Gastroesophageal sphincter (tissue), 4 donors: ENCODE measurements at regions not wholly inside any gene's neighbourhood (a gene's known extent, or its start where the extent isn't known, plus 50 kb on each side); places are given as distances from the start of the nearest gene placed in this dataset.
"Not testable (repeated sequence)": the region's sequence is repeated elsewhere in the genome, so short reads cannot be mapped to it uniquely, and the experiment has no call there.

ENCODE experiments used
- ATAC-seq: fragments of 150-250 bp; one replicate; pipeline ENCODE4 v1.9.1; 2016; ENCODE audit warnings: mild to moderate bottlenecking, moderate library complexity
- H3K27ac ChIP-seq, 4 donors: fragments of 200-600 bp; sonication (generic) in 3 of 4; 1 replicate in 3 of 4; 2 replicates in 1 of 4; pipeline ENCODE4 v1.5.1; 2016 to 2019
- H3K27me3 ChIP-seq: fragments of 200-600 bp; sonication (generic); one replicate; pipeline ENCODE4 v1.5.1; 2019
- H3K36me3 ChIP-seq, 2 donors: fragments of 200-600 bp; sonication (generic); one replicate each; pipeline ENCODE4 v1.5.1; 2019; ENCODE audit warnings: control low read depth in 1 of 2
- H3K4me1 ChIP-seq, 3 donors: fragments of 200-600 bp; sonication (generic); 1 replicate in 2 of 3; 2 replicates in 1 of 3; pipeline ENCODE4 v1.5.1; 2016 to 2019; ENCODE audit warnings: control low read depth in 2 of 3
- H3K4me3 ChIP-seq, 2 donors: fragments of 200-600 bp; sonication (generic); one replicate each; pipeline ENCODE4 v1.5.1; 2019; ENCODE audit warnings: mild to moderate bottlenecking in 1 of 2, moderate library complexity in 1 of 2
- H3K9me3 ChIP-seq, 3 donors: fragments of 200-600 bp; sonication (generic); one replicate each; pipeline ENCODE4 v1.5.1; 2017 to 2019; ENCODE audit warnings: control low read depth in 2 of 3
- CTCF ChIP-seq, 4 experiments: fragments of 200-600 bp in 2 of 4; fragments of 450-650 bp in 2 of 4; sonication (generic) in 1 of 4; IDR thresholded peaks; one replicate each; pipeline ENCODE4 v1.5.1; 2017 to 2019; ENCODE audit warnings: antibody characterized with exemption in 4 of 4, mild to moderate bottlenecking in 2 of 4, moderate library complexity in 2 of 4
- EP300 ChIP-seq: sonication (generic); formaldehyde crosslinking; IDR thresholded peaks from one replicate; pipeline ENCODE4 v1.6.1; 2017; ENCODE audit warnings: antibody characterized with exemption, mild to moderate bottlenecking
- POLR2A ChIP-seq, 2 donors: fragments of 450-650 bp; IDR thresholded peaks; one replicate each; pipeline ENCODE4 v1.6.1; 2017; ENCODE audit warnings: antibody characterized with exemption in 2 of 2, mild to moderate bottlenecking in 2 of 2, moderate library complexity in 1 of 2
- POLR2AphosphoS5 ChIP-seq: sonication (generic); formaldehyde crosslinking; IDR thresholded peaks from one replicate; pipeline ENCODE4 v1.6.1; 2017; ENCODE audit warnings: antibody characterized with exemption
- WGBS, 2 donors: methylation state at CpG; one replicate each; pipeline ENCODE4 v1.1.5; 2018; ENCODE audit warnings: low coverage in 1 of 2; 5-methylcytosine and 5-hydroxymethylcytosine counted together

GRCh38 chr5:43839218-43839617 is 236.2 kb downstream of the NNT start:
- H3K4me3 ChIP-seq = no peak overlapping the region
- no peak overlapping the region for H3K27ac ChIP-seq
- no peak for ATAC-seq
- no peaks in the 10 kb centered on the region for H3K36me3 ChIP-seq
- no peaks in the 10 kb centered on the region for H3K4me1 ChIP-seq
- H3K27me3 ChIP-seq = no peaks in the 10 kb centered on the region
- TF ChIP-seq CTCF (IDR thresholded peaks at IDR 0.05) = no peak
- TF ChIP-seq POLR2A (IDR thresholded peaks at IDR 0.05) = no peak
- no peak for TF ChIP-seq EP300
- TF ChIP-seq POLR2AphosphoS5 = no peak
- no peaks in the 10 kb centered on the region for H3K9me3 ChIP-seq

- ATAC-seq = no peak
These were observed 235.0 kb downstream of the NNT start for GRCh38 chr5:43837996-43838395.

GRCh38 chr5:43837091-43837490 is 234.1 kb downstream of the NNT start:
- no peaks in the 10 kb centered on the region for H3K4me1 ChIP-seq
- WGBS, 2 donors = 71 to 94% methylated on average over 2 of the region's 2 CpGs
- no peak for ATAC-seq

More at GRCh38 chr5:43837996-43838395, 235.0 kb downstream of the NNT start:
- H3K27ac ChIP-seq = no peak overlapping the region
- no peaks in the 10 kb centered on the region for H3K36me3 ChIP-seq
- no peaks in the 10 kb centered on the region for H3K27me3 ChIP-seq
- WGBS, 2 donors = 69 to 92% methylated on average over 1 of the region's 1 CpG
- no peak overlapping the region for H3K4me3 ChIP-seq
- no peaks in the 10 kb centered on the region for H3K4me1 ChIP-seq
- no peaks in the 10 kb centered on the region for H3K9me3 ChIP-seq
- TF ChIP-seq POLR2AphosphoS5 = no peak
- no peak for TF ChIP-seq EP300
- no peak for TF ChIP-seq POLR2A (IDR thresholded peaks at IDR 0.05)
- no peak for TF ChIP-seq CTCF (IDR thresholded peaks at IDR 0.05)

GRCh38 chr5:43833961-43834360 is 231.0 kb downstream of the NNT start:
- H3K4me3 ChIP-seq = no peak overlapping the region
- TF ChIP-seq POLR2AphosphoS5 = no peak
- TF ChIP-seq EP300 = no peak
- TF ChIP-seq CTCF (IDR thresholded peaks at IDR 0.05) = no peak
- TF ChIP-seq POLR2A (IDR thresholded peaks at IDR 0.05) = no peak
- H3K27ac ChIP-seq = no peak overlapping the region
- 46% methylated on average over 1 of the region's 1 CpG; no CpG with 5 or more reads in 1 of the 2 donors for WGBS, 2 donors
- H3K4me1 ChIP-seq = no peaks in the 10 kb centered on the region
- no peak for ATAC-seq
- H3K36me3 ChIP-seq = no peaks in the 10 kb centered on the region
- H3K9me3 ChIP-seq = peaks cover 0 to 4% (median 0%) of the 10 kb centered on the region in 3 donors
- no peaks in the 10 kb centered on the region for H3K27me3 ChIP-seq

More at GRCh38 chr5:43837091-43837490, 234.1 kb downstream of the NNT start:
- H3K4me3 ChIP-seq = no peak overlapping the region
- no peak overlapping the region for H3K27ac ChIP-seq
- no peaks in the 10 kb centered on the region for H3K27me3 ChIP-seq
- no peaks in the 10 kb centered on the region for H3K36me3 ChIP-seq
- H3K9me3 ChIP-seq = no peaks in the 10 kb centered on the region
- TF ChIP-seq CTCF (IDR thresholded peaks at IDR 0.05) (no peak), EP300 (no peak), POLR2A (IDR thresholded peaks at IDR 0.05) (no peak), POLR2AphosphoS5 (no peak)

GRCh38 chr5:43824325-43824964 is 221.5 kb downstream of the NNT start:
- H3K36me3 ChIP-seq, H3K4me3 ChIP-seq, ATAC-seq, H3K4me1 ChIP-seq, H3K9me3 ChIP-seq, H3K27me3 ChIP-seq, H3K27ac ChIP-seq: not testable (repeated sequence)
- WGBS, 2 donors = 67% methylated on average over 1 of the region's 26 CpGs; no CpG with 5 or more reads in 1 of the 2 donors

- H3K27me3 ChIP-seq, H3K36me3 ChIP-seq, H3K4me3 ChIP-seq, H3K27ac ChIP-seq, ATAC-seq, H3K4me1 ChIP-seq: not testable (repeated sequence)
- peaks cover 0 to 33% (median 0%) of the 10 kb centered on the region in 3 donors for H3K9me3 ChIP-seq
- WGBS, 2 donors = no CpG with 5 or more reads among the region's 1 CpG
These were observed 215.4 kb downstream of the NNT start for GRCh38 chr5:43818394-43818793.
